Stimulated activated CD8-positive, alpha-beta memory T cell treated with anti-CD3 and anti-CD28 coated beads, Interleukin-4, amount 100 ng/mL, for 1 hour (primary cell): ENCODE measurements at regions not wholly inside any gene's neighbourhood (a gene's known extent, or its start where the extent isn't known, plus 50 kb on each side); places are given as distances from the start of the nearest gene placed in this dataset.

Experiments
- DNase-seq, 2 donors: peaks; one replicate each; pipeline ENCODE4 v3.0.0-alpha.2; 2020; ENCODE audit warnings: low read depth in 2 of 2, low spot score in 1 of 2

- DNase-seq: no peak
Observed at GRCh38 chr1:34270181-34270580, 93.5 kb downstream of the C1orf94 start.

- no peak for DNase-seq
Observed at GRCh38 chr1:34272152-34272551, 95.4 kb downstream of the C1orf94 start.

GRCh38 chr1:34275150-34275549, 98.4 kb downstream of the C1orf94 start:
- no peak for DNase-seq

- DNase-seq: no peak
Observed at GRCh38 chr1:34276606-34277005, 99.9 kb downstream of the C1orf94 start.

GRCh38 chr1:34277150-34277549, 100.4 kb downstream of the C1orf94 start:
- DNase-seq: no peak

- no peak for DNase-seq
Observed at GRCh38 chr1:34278211-34278610, 101.5 kb downstream of the C1orf94 start.

GRCh38 chr1:34279971-34280370, 103.3 kb downstream of the C1orf94 start:
- no peak for DNase-seq

- DNase-seq: no peak
Observed at GRCh38 chr1:34280509-34280908, 103.8 kb downstream of the C1orf94 start.

- no peak for DNase-seq
Observed at GRCh38 chr1:34283142-34283541, 106.4 kb downstream of the C1orf94 start.

GRCh38 chr1:34286511-34286910, 109.8 kb downstream of the C1orf94 start:
- no peak for DNase-seq

GRCh38 chr1:34290831-34291230, 114.1 kb downstream of the C1orf94 start:
- no peak for DNase-seq

GRCh38 chr1:34292472-34292871, 115.8 kb downstream of the C1orf94 start:
- no peak for DNase-seq

GRCh38 chr1:34296059-34296458, 119.4 kb downstream of the C1orf94 start:
- DNase-seq: no peak

- DNase-seq: no peak
Observed at GRCh38 chr1:34302798-34303197, 126.1 kb downstream of the C1orf94 start.

- DNase-seq: no peak
Observed at GRCh38 chr1:34303218-34303617, 126.5 kb downstream of the C1orf94 start.

- DNase-seq: no peak
Observed at GRCh38 chr1:34306568-34306967, 129.9 kb downstream of the C1orf94 start.

GRCh38 chr1:34312359-34312758, 135.7 kb downstream of the C1orf94 start:
- no peak for DNase-seq

GRCh38 chr1:34315974-34316373, 139.3 kb downstream of the C1orf94 start:
- DNase-seq: no peak

- DNase-seq: no peak
Observed at GRCh38 chr1:34316773-34317172, 140.1 kb downstream of the C1orf94 start.

- DNase-seq: no peak
Observed at GRCh38 chr1:34319218-34319617, 142.5 kb downstream of the C1orf94 start.

- no peak for DNase-seq
Observed at GRCh38 chr1:34320053-34320669, 143.5 kb downstream of the C1orf94 start.

- no peak for DNase-seq
Observed at GRCh38 chr1:34322969-34323368, 146.3 kb downstream of the C1orf94 start.

- no peak for DNase-seq
Observed at GRCh38 chr1:34324879-34325440, 148.3 kb downstream of the C1orf94 start.
